ENCODE measurements at regions not wholly inside any gene's neighbourhood (a gene's known extent, or its start where the extent isn't known, plus 50 kb on each side); places are given as distances from the start of the nearest gene placed in this dataset.
"Not testable (repeated sequence)": the region's sequence is repeated elsewhere in the genome, so short reads cannot be mapped to it uniquely, and the experiment has no call there.

GRCh38 chr16:51524555-51525373 lies 373.7 kb upstream of the SALL1 start:
- Histone ChIP-seq H3K4me3 (ENCODE audit: low read depth, low read length) (no peak overlapping the region), H3K27me3 (ENCODE audit: control insufficient read depth, insufficient read depth, low read length) (no peaks in the 10 kb centered on the region), H3K27ac (ENCODE audit: low read depth, low read length) (peak overlapping the region; percentile 1), H3K9me3 (ENCODE audit: control insufficient read depth, insufficient read depth, low read length) (no peaks in the 10 kb centered on the region)
- ChIA-PET CTCF (interaction anchor here (0.7 to 1.3 kb wide), 5 partner anchors 11 to 458 kb away, joined by 3 to 4 read pairs (median 3); no protein-coding TSS in a partner anchor), POLR2A (interaction anchor here (1.1 kb wide), 1 partner anchor 60 kb away, joined by 3 read pairs; no protein-coding TSS in a partner anchor)
- TF ChIP-seq, protein P1, sequence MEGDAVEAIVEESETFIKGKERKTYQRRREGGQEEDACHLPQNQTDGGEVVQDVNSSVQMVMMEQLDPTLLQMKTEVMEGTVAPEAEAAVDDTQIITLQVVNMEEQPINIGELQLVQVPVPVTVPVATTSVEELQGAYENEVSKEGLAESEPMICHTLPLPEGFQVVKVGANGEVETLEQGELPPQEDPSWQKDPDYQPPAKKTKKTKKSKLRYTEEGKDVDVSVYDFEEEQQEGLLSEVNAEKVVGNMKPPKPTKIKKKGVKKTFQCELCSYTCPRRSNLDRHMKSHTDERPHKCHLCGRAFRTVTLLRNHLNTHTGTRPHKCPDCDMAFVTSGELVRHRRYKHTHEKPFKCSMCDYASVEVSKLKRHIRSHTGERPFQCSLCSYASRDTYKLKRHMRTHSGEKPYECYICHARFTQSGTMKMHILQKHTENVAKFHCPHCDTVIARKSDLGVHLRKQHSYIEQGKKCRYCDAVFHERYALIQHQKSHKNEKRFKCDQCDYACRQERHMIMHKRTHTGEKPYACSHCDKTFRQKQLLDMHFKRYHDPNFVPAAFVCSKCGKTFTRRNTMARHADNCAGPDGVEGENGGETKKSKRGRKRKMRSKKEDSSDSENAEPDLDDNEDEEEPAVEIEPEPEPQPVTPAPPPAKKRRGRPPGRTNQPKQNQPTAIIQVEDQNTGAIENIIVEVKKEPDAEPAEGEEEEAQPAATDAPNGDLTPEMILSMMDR (IDR thresholded peaks at IDR 0.05; ENCODE audit: low read depth, low read length): peak; percentile 25; the same call in 1 of the 2 replicates
- no peak for DNase-seq (ENCODE audit: low read depth, low spot score)

- no peaks in the 10 kb centered on the region for H3K9me3 ChIP-seq (ENCODE audit: control insufficient read depth, insufficient read depth, low read length)
- TF ChIP-seq, protein P1 (IDR thresholded peaks at IDR 0.05; ENCODE audit: low read depth, low read length): no peak
- CTCF ChIA-PET: interaction anchor here (0.9 to 1.3 kb wide), 2 partner anchors 26 to 458 kb away, joined by 3 to 4 read pairs; no protein-coding TSS in a partner anchor
- POLR2A ChIA-PET: interaction anchor here (1.1 kb wide), 1 partner anchor 59 kb away, joined by 3 read pairs; no protein-coding TSS in a partner anchor
- peak overlapping the region; percentile 21 for H3K27ac ChIP-seq (ENCODE audit: low read depth, low read length)
- H3K27me3 ChIP-seq (ENCODE audit: control insufficient read depth, insufficient read depth, low read length): no peaks in the 10 kb centered on the region
- no peak for DNase-seq (ENCODE audit: low read depth, low spot score)
- H3K4me3 ChIP-seq (ENCODE audit: low read depth, low read length): no peak overlapping the region
Measured at GRCh38 chr16:51524070-51524469, 373.0 kb upstream of the SALL1 start.

DNA sequence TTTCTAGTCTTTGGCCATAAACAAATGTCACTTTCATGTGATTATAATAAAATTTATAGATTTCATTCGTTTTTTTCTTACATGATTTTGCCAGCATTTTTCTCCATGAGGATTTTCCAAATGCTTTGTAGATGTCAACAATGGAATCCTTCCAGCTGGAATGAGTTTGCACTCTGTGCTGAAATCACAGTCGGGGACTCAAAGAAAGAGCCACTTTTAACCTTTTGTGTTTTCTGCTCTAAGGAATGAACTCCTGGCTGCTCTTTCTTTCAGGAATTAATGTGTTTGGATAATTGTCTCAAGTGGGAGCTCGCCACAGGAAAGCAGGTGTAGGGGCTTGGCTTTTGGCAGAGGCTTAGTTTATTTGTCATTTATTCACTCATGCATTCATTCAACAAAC lies 372.3 kb upstream of the SALL1 start:
- POLR2A ChIA-PET: no interaction called here
- no peak for DNase-seq (ENCODE audit: low read depth, low spot score)
- CTCF ChIA-PET: no interaction called here

GRCh38 chr16:51522902-51523301 lies 371.8 kb upstream of the SALL1 start:
- Histone ChIP-seq H3K27ac (ENCODE audit: low read depth, low read length) (no peak overlapping the region), H3K4me3 (ENCODE audit: low read depth, low read length) (no peak overlapping the region), H3K9me3 (ENCODE audit: control insufficient read depth, insufficient read depth, low read length) (no peaks in the 10 kb centered on the region), H3K27me3 (ENCODE audit: control insufficient read depth, insufficient read depth, low read length) (no peaks in the 10 kb centered on the region)
- TF ChIP-seq, protein P1 (IDR thresholded peaks at IDR 0.05; ENCODE audit: low read depth, low read length): no peak
- DNase-seq (ENCODE audit: low read depth, low spot score): no peak
- POLR2A ChIA-PET: no interaction called here
- CTCF ChIA-PET: no interaction called here

More for the DNA sequence above, 372.3 kb upstream of the SALL1 start:
- Histone ChIP-seq H3K4me3 (ENCODE audit: low read depth, low read length) (no peak overlapping the region), H3K9me3 (ENCODE audit: control insufficient read depth, insufficient read depth, low read length) (no peaks in the 10 kb centered on the region), H3K27ac (ENCODE audit: low read depth, low read length) (no peak overlapping the region), H3K27me3 (ENCODE audit: control insufficient read depth, insufficient read depth, low read length) (no peaks in the 10 kb centered on the region)
- TF ChIP-seq, protein P1 (IDR thresholded peaks at IDR 0.05; ENCODE audit: low read depth, low read length): no peak

DNA sequence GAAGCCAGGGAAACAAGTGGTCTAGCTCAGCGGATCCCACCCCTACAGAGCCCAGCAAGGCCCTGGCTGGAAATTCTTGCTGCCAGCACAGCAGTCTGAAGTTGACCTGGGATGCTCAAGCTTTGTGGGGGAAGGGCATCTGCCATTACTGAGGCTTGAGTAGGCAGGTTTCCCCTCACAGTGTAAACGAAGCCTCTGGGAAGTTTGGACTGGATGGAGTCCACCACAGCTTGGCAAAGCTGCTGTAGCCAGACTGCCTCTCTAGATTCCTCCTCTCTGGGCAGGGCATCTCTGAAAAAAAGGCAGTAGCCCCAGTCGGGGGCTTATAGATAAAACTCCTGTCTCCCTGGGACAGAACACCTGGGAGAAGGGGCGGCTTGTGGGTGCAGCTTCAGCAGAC lies 365.9 kb upstream of the SALL1 start:
- CTCF ChIA-PET; POLR2A ChIA-PET; H3K27me3 ChIP-seq (ENCODE audit: control insufficient read depth, insufficient read depth, low read length); DNase-seq (ENCODE audit: low read depth, low spot score); H3K9me3 ChIP-seq (ENCODE audit: control insufficient read depth, insufficient read depth, low read length); H3K4me3 ChIP-seq (ENCODE audit: low read depth, low read length); H3K27ac ChIP-seq (ENCODE audit: low read depth, low read length): not testable (repeated sequence)
